GM19372 (cell line): ENCODE measurements at regions not wholly inside any gene's neighbourhood (a gene's known extent, or its start where the extent isn't known, plus 50 kb on each side); places are given as distances from the start of the nearest gene placed in this dataset.

Experiments used
- ATAC-seq: cut with Tn5 transposase; IDR thresholded peaks from one replicate; pipeline ENCODE4 v1.9.1; 2021; ENCODE audit warnings: mild to moderate bottlenecking, low read depth, moderate library complexity; ENCODE audit not compliant: unreplicated experiment

- ATAC-seq: no peak
Observed at GRCh38 chr3:31465999-31466398, 66.7 kb upstream of the STT3B start.

- no peak for ATAC-seq
Observed at GRCh38 chr3:31466866-31467265, 65.9 kb upstream of the STT3B start.

- ATAC-seq: no peak
Observed at GRCh38 chr3:31468433-31468832, 64.3 kb upstream of the STT3B start.

- ATAC-seq: no peak
Observed at GRCh38 chr3:31469385-31469784, 63.3 kb upstream of the STT3B start.

GRCh38 chr3:31472479-31473390 lies 60.0 kb upstream of the STT3B start:
- no peak for ATAC-seq

GRCh38 chr3:31476209-31476608 lies 56.5 kb upstream of the STT3B start:
- no peak for ATAC-seq

- ATAC-seq: no peak
Observed at GRCh38 chr3:31479431-31479830, 53.3 kb upstream of the STT3B start.

GRCh38 chr3:31481697-31482096 lies 51.0 kb upstream of the STT3B start:
- ATAC-seq: no peak

- no peak for ATAC-seq
Observed at GRCh38 chr3:31482493-31483200, 50.1 kb upstream of the STT3B start.
